Anterior cingulate cortex (tissue), 58 donors: ENCODE measurements at regions not wholly inside any gene's neighbourhood (a gene's known extent, or its start where the extent isn't known, plus 50 kb on each side); places are given as distances from the start of the nearest gene placed in this dataset.
A peak's percentile ranks its signal among the peaks of the same experiment; 100 is the strongest.

Experiments
- DNase-seq, 58 donors: peaks; one replicate each; lab custom pipeline; 2025; lab: John Stamatoyannopoulos, UW

- no peak for DNase-seq
Measured at GRCh38 chr4:154036856-154037255, 248.0 kb upstream of the SFRP2 start.

GRCh38 chr4:154035341-154035740, 246.5 kb upstream of the SFRP2 start:
- no peak for DNase-seq

- no peak for DNase-seq
Measured at GRCh38 chr4:154033921-154034320, 245.0 kb upstream of the SFRP2 start.

- no peak for DNase-seq
Measured at GRCh38 chr4:154032914-154033313, 244.0 kb upstream of the SFRP2 start.

- DNase-seq, result no peak
Measured at GRCh38 chr4:154030746-154031145, 241.9 kb upstream of the SFRP2 start.

GRCh38 chr4:154030152-154030551, 241.3 kb upstream of the SFRP2 start:
- no peak for DNase-seq

- DNase-seq, result no peak
Measured at GRCh38 chr4:154029171-154029570, 240.3 kb upstream of the SFRP2 start.

GRCh38 chr4:154025110-154025509, 236.2 kb upstream of the SFRP2 start:
- DNase-seq, result no peak

GRCh38 chr4:154024097-154024694, 235.3 kb upstream of the SFRP2 start:
- DNase-seq, result peak in 1 of 58 donors; percentile 8

GRCh38 chr4:154023671-154024070, 234.8 kb upstream of the SFRP2 start:
- peak in 9 of 58 donors; percentile 1 to 40 (median 7) for DNase-seq

GRCh38 chr4:154019811-154020210, 230.9 kb upstream of the SFRP2 start:
- no peak for DNase-seq

- peak in 1 of 58 donors; percentile 3 for DNase-seq
Measured at GRCh38 chr4:154018659-154019058, 229.8 kb upstream of the SFRP2 start.

GRCh38 chr4:154015578-154015977, 226.7 kb upstream of the SFRP2 start:
- no peak for DNase-seq

GRCh38 chr4:154014407-154015321, 225.8 kb upstream of the SFRP2 start:
- DNase-seq, result no peak

GRCh38 chr4:154013576-154013975, 224.7 kb upstream of the SFRP2 start:
- DNase-seq, result no peak

- no peak for DNase-seq
Measured at GRCh38 chr4:154010371-154010770, 221.5 kb upstream of the SFRP2 start.

GRCh38 chr4:154009788-154010187, 220.9 kb upstream of the SFRP2 start:
- DNase-seq, result no peak

GRCh38 chr4:154009191-154009590, 220.3 kb upstream of the SFRP2 start:
- no peak for DNase-seq

- DNase-seq, result no peak
Measured at GRCh38 chr4:154005171-154005520, 216.3 kb upstream of the SFRP2 start.

- peak in 1 of 58 donors; percentile 11 for DNase-seq
Measured at GRCh38 chr4:154004507-154005170, 215.8 kb upstream of the SFRP2 start.

GRCh38 chr4:154004016-154004415, 215.1 kb upstream of the SFRP2 start:
- no peak for DNase-seq
